ENCODE measurements at regions not wholly inside any gene's neighbourhood (a gene's known extent, or its start where the extent isn't known, plus 50 kb on each side); places are given as distances from the start of the nearest gene placed in this dataset.

- no peak for ATAC-seq
- Histone ChIP-seq H3K27ac (no peak overlapping the region), H3K27me3 (ENCODE audit: insufficient read depth in 3 of 3, low read length in 2 of 3) (peaks cover 0 to 3% (median 1%) of the 10 kb centered on the region in 3 donors), H3K36me3 (ENCODE audit: insufficient read depth in 1 of 2, low read depth in 1 of 2) (no peaks in the 10 kb centered on the region), H3K4me1 (no peaks in the 10 kb centered on the region), H3K9me3 (no peaks in the 10 kb centered on the region), H3K4me3 (no peak overlapping the region)
- no peak for TF ChIP-seq CTCF (IDR thresholded peaks at IDR 0.05)
- intact Hi-C loops (cut with DNase I): no loop called here
- DNase-seq: peak in 1 of 2 donors; percentile 32
- 88 to 90% (median 89%) methylated on average over 18 of the region's 18 CpGs for WGBS, 3 donors
Measured at GRCh38 chr22:49008682-49009235, 818.9 kb downstream of the BRD1 start.

GRCh38 chr22:49007013-49007653 is 820.5 kb downstream of the BRD1 start:
- intact Hi-C loops (cut with DNase I): no loop called here
- DNase-seq: peak in 1 of 2 donors; percentile 26
- 34 to 38% (median 34%) methylated on average over 11 to 12 of the region's 12 CpGs for WGBS, 3 donors

GRCh38 chr22:49006207-49007012 is 821.3 kb downstream of the BRD1 start:
- no peaks in the 10 kb centered on the region for H3K36me3 ChIP-seq (ENCODE audit: insufficient read depth in 1 of 2, low read depth in 1 of 2)
- intact Hi-C loops (cut with DNase I): no loop called here
- peaks cover 4% of the 10 kb centered on the region for H3K9me3 ChIP-seq
- H3K27me3 ChIP-seq (ENCODE audit: insufficient read depth in 3 of 3, low read length in 2 of 3): peaks cover 0 to 3% (median 1%) of the 10 kb centered on the region in 3 donors
- no peak for DNase-seq
- no peak overlapping the region for H3K27ac ChIP-seq
- H3K4me3 ChIP-seq: no peak overlapping the region
- H3K4me1 ChIP-seq: no peaks in the 10 kb centered on the region
- WGBS, 3 donors: 71 to 75% (median 73%) methylated on average over 11 of the region's 11 CpGs
- no peak for ATAC-seq
- TF ChIP-seq CTCF (IDR thresholded peaks at IDR 0.05): no peak

More at GRCh38 chr22:49007013-49007653, 820.5 kb downstream of the BRD1 start:
- Histone ChIP-seq H3K36me3 (ENCODE audit: insufficient read depth in 1 of 2, low read depth in 1 of 2) (no peaks in the 10 kb centered on the region), H3K27ac (no peak overlapping the region), H3K27me3 (ENCODE audit: insufficient read depth in 3 of 3, low read length in 2 of 3) (peaks cover 0 to 3% (median 1%) of the 10 kb centered on the region in 3 donors), H3K4me3 (no peak overlapping the region), H3K4me1 (no peaks in the 10 kb centered on the region), H3K9me3 (no peaks in the 10 kb centered on the region)
- no peak for TF ChIP-seq CTCF (IDR thresholded peaks at IDR 0.05)
- ATAC-seq: no peak

- peaks cover 8% of the 10 kb centered on the region for H3K9me3 ChIP-seq
Measured at GRCh38 chr22:49005557-49005956, 822.1 kb downstream of the BRD1 start.

More at GRCh38 chr22:49005557-49005956, 822.1 kb downstream of the BRD1 start:
- intact Hi-C loops (cut with DNase I): no loop called here
- DNase-seq (peak in 1 of 2 donors; percentile 29), ATAC-seq (no peak)
- WGBS, 3 donors: 71 to 79% (median 77%) methylated on average over 7 of the region's 7 CpGs
- H3K4me3 ChIP-seq: no peak overlapping the region
- no peaks in the 10 kb centered on the region for H3K36me3 ChIP-seq (ENCODE audit: insufficient read depth in 1 of 2, low read depth in 1 of 2)
- peaks cover 0 to 3% (median 1%) of the 10 kb centered on the region in 3 donors for H3K27me3 ChIP-seq (ENCODE audit: insufficient read depth in 3 of 3, low read length in 2 of 3)
- no peaks in the 10 kb centered on the region for H3K4me1 ChIP-seq
- H3K27ac ChIP-seq: no peak overlapping the region
- no peak for TF ChIP-seq CTCF (IDR thresholded peaks at IDR 0.05)

Measured in psoas muscle (tissue), 7 donors.